MM.1S (cell line): ENCODE measurements at regions not wholly inside any gene's neighbourhood (a gene's known extent, or its start where the extent isn't known, plus 50 kb on each side); places are given as distances from the start of the nearest gene placed in this dataset.

Experiments used
- DNase-seq: peaks from one replicate; pipeline ENCODE4 v3.0.0-alpha.2; 2015
- H2AFZ ChIP-seq: fragments of 300-600 bp; sonication (generic); 2 replicates; pipeline ENCODE4 v1.6.0; 2016; ENCODE audit warnings: antibody characterized with exemption, low read length
- H3F3A ChIP-seq: fragments of 300-600 bp; sonication (generic); 2 replicates; pipeline ENCODE4 v1.6.1; 2016; ENCODE audit warnings: mild to moderate bottlenecking, antibody characterized with exemption, low read length, moderate library complexity, mixed read lengths; ENCODE audit not compliant: insufficient read depth
- H3K27ac ChIP-seq: fragments of 300-600 bp; sonication (generic); 2 replicates; pipeline ENCODE4 v1.5.1; 2016; ENCODE audit warnings: mild to moderate bottlenecking, low read length
- H3K27me3 ChIP-seq: fragments of 300-600 bp; sonication (generic); replicated peaks from 2 replicates; pipeline ENCODE4 v1.6.0; 2016; ENCODE audit warnings: low read length; ENCODE audit not compliant: insufficient read depth
- H3K36me3 ChIP-seq: fragments of 300-600 bp; sonication (generic); replicated peaks from 2 replicates; pipeline ENCODE4 v1.6.1; 2016; ENCODE audit warnings: mild to moderate bottlenecking, low read length, mixed read lengths; ENCODE audit not compliant: insufficient read depth
- H3K4me1 ChIP-seq: fragments of 300-600 bp; sonication (generic); 2 replicates; pipeline ENCODE4 v1.6.1; 2016; ENCODE audit warnings: low read length, mixed read lengths
- H3K4me2 ChIP-seq: fragments of 300-600 bp; sonication (generic); 2 replicates; pipeline ENCODE4 v1.6.0; 2016; ENCODE audit warnings: low read depth, low read length
- H3K4me3 ChIP-seq: fragments of 300-600 bp; sonication (generic); 2 replicates; pipeline ENCODE4 v1.5.1; 2016; ENCODE audit warnings: low read length, mixed read lengths
- H3K79me2 ChIP-seq: fragments of 300-600 bp; sonication (generic); 2 replicates; pipeline ENCODE4 v1.6.1; 2016; ENCODE audit warnings: mixed run types, low read length, mixed read lengths
- H3K9ac ChIP-seq: fragments of 300-600 bp; sonication (generic); 2 replicates; pipeline ENCODE4 v1.6.1; 2016; ENCODE audit warnings: low read length, mixed read lengths
- H3K9me2 ChIP-seq: fragments of 300-600 bp; sonication (generic); replicated peaks from 2 replicates; pipeline ENCODE4 v1.6.1; 2016; ENCODE audit warnings: mild to moderate bottlenecking, low read length, mixed read lengths; ENCODE audit not compliant: insufficient read depth
- H3K9me3 ChIP-seq: fragments of 300-600 bp; sonication (generic); replicated peaks from 2 replicates; pipeline ENCODE4 v1.6.1; 2016; ENCODE audit warnings: mild to moderate bottlenecking, low read length, mixed read lengths; ENCODE audit not compliant: insufficient read depth
- H4K20me1 ChIP-seq: fragments of 300-600 bp; sonication (generic); 2 replicates; pipeline ENCODE4 v1.6.1; 2016; ENCODE audit warnings: mild to moderate bottlenecking, low read length, moderate library complexity, mixed read lengths; ENCODE audit not compliant: insufficient read depth
- CTCF ChIP-seq: fragments of 300-600 bp; sonication (generic); IDR thresholded peaks from 2 replicates; pipeline ENCODE4 v1.5.1; 2016; ENCODE audit warnings: antibody characterized with exemption, low read length, mixed read lengths
- EZH2 ChIP-seq: fragments of 300-600 bp; sonication (generic); optimal IDR thresholded peaks from 2 replicates; pipeline ENCODE3; 2017; ENCODE audit warnings: low read depth, mild to moderate bottlenecking, antibody characterized with exemption, low read length, mixed read lengths
- EZH2phosphoT487 ChIP-seq: fragments of 300-600 bp; sonication (generic); IDR thresholded peaks from 2 replicates; pipeline ENCODE4 v1.6.1; 2018; ENCODE audit warnings: antibody characterized with exemption, low read length

GRCh38 chr13:85314686-85315085, 484.5 kb downstream of the SLITRK6 start:
- Histone ChIP-seq H3K27ac (no peak overlapping the region), H3K9me3 (no peaks in the 10 kb centered on the region), H3F3A (no peaks in the 10 kb centered on the region), H3K4me1 (no peaks in the 10 kb centered on the region), H3K4me3 (no peak overlapping the region), H2AFZ (no peak overlapping the region), H3K27me3 (no peaks in the 10 kb centered on the region), H3K79me2 (no peaks in the 10 kb centered on the region), H3K9ac (no peak overlapping the region), H4K20me1 (no peaks in the 10 kb centered on the region), H3K9me2 (no peaks in the 10 kb centered on the region), H3K4me2 (no peak overlapping the region), H3K36me3 (no peaks in the 10 kb centered on the region)
- TF ChIP-seq EZH2 (no peak), EZH2phosphoT487 (no peak), CTCF (no peak)
- DNase-seq, result no peak

DNA sequence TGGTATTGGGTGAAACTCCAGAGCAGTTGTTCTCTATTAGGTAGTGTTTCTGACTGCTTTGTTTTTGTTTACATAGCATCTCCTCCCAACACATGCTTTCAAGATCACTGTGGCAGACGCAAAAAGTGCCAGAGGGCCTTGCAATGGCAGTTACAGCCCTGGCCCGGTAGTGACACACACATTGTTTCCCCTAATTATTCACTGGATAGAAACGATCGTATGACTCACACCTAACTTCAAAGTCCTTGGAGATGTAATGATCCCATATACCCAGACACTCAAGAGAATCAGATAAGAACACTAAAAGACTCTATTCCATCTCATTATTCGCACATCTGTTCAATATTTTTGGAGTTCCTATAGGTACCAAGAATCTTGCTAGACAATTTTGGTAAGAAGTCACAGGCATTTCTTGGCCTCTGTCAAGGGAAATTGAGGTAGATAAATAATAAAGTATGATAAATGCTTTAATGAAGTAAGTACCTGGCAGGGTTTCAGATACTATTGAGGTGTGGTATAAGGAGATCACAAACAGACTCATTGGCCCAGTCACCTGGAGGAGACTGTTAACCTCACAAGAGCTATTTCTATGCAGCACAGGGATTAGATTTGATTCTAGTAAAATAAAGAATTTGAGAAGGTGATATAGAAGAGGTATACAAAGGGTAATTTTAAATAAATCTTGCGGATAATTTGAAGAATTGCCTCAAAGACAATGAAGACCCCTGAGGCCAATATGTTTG, 485.3 kb downstream of the SLITRK6 start:
- H3K9ac ChIP-seq, result no peak overlapping the region
- H3K79me2 ChIP-seq, result no peaks in the 10 kb centered on the region
- DNase-seq, result no peak
- H3K4me1 ChIP-seq, result no peaks in the 10 kb centered on the region
- H4K20me1 ChIP-seq, result no peaks in the 10 kb centered on the region
- no peak overlapping the region for H2AFZ ChIP-seq
- H3F3A ChIP-seq, result no peaks in the 10 kb centered on the region
- H3K9me3 ChIP-seq, result no peaks in the 10 kb centered on the region
- no peaks in the 10 kb centered on the region for H3K36me3 ChIP-seq
- no peak overlapping the region for H3K4me3 ChIP-seq
- no peak overlapping the region for H3K4me2 ChIP-seq
- TF ChIP-seq EZH2phosphoT487, result no peak
- TF ChIP-seq CTCF, result no peak
- no peak for TF ChIP-seq EZH2
- no peaks in the 10 kb centered on the region for H3K27me3 ChIP-seq
- H3K9me2 ChIP-seq, result no peaks in the 10 kb centered on the region
- no peak overlapping the region for H3K27ac ChIP-seq

GRCh38 chr13:85312071-85312470, 487.1 kb downstream of the SLITRK6 start:
- no peak for DNase-seq
- no peaks in the 10 kb centered on the region for H3K27me3 ChIP-seq
- no peaks in the 10 kb centered on the region for H4K20me1 ChIP-seq
- no peak overlapping the region for H3K9ac ChIP-seq
- H3K79me2 ChIP-seq, result no peaks in the 10 kb centered on the region
- no peak overlapping the region for H3K4me3 ChIP-seq
- H3K36me3 ChIP-seq, result no peaks in the 10 kb centered on the region
- H3K4me1 ChIP-seq, result no peaks in the 10 kb centered on the region
- no peaks in the 10 kb centered on the region for H3F3A ChIP-seq
- H3K9me2 ChIP-seq, result no peaks in the 10 kb centered on the region
- H3K9me3 ChIP-seq, result no peaks in the 10 kb centered on the region
- H3K4me2 ChIP-seq, result no peak overlapping the region
- H3K27ac ChIP-seq, result no peak overlapping the region
- no peak overlapping the region for H2AFZ ChIP-seq
- TF ChIP-seq EZH2 (no peak), EZH2phosphoT487 (no peak), CTCF (no peak)
